HG03045 (cell line): ENCODE measurements at regions not wholly inside any gene's neighbourhood (a gene's known extent, or its start where the extent isn't known, plus 50 kb on each side); places are given as distances from the start of the nearest gene placed in this dataset.
"Not testable (repeated sequence)": the region's sequence is repeated elsewhere in the genome, so short reads cannot be mapped to it uniquely, and the experiment has no call there.

Experiments
- ATAC-seq: cut with Tn5 transposase; IDR thresholded peaks from one replicate; pipeline ENCODE4 v1.9.1; 2021; ENCODE audit warnings: mild to moderate bottlenecking, moderate library complexity; ENCODE audit not compliant: unreplicated experiment

GRCh38 chr15:62657501-62657900 is 385.0 kb upstream of the TPM1 start:
- not testable (repeated sequence) for ATAC-seq

- ATAC-seq = no peak
Observed at GRCh38 chr15:62658498-62658897, 384.0 kb upstream of the TPM1 start.

DNA sequence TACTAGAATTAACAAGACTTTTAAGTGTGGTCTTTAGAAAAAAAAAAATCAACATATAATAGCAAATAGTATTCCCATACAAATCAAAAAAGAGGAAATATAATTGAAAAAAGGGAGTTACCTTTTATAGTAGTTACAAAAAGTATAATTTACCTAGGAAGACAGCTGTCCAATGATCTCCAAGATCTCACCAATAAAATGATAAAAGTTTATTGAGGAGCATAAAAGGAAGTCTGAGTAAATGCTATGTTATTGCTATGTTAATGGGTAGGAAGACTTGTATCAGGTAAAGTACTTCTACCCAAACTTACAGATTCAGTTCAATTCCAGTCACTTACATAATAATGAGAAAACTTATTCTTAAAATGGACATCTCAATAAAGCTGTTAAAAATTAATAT is 379.0 kb upstream of the TPM1 start:
- ATAC-seq = no peak

DNA sequence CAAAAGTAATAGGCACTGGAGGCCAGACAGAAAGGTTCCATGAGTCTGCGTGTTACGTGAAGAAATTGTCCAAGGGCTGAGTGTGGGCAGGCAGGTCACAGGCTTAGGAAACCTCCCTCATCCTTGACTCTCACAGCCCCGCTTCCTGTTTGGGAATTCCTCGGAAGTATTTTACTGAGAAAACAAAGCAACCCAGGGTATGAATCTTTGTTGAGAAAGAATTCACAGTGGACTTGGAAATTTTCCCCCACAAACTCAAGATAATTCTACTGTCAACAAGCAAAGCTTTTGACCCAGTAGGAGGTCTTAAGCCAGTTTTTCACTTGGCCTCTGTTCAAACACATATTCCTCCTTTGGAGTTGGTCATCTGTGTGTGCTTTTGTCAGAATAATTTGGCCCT is 377.1 kb upstream of the TPM1 start:
- ATAC-seq = no peak

DNA sequence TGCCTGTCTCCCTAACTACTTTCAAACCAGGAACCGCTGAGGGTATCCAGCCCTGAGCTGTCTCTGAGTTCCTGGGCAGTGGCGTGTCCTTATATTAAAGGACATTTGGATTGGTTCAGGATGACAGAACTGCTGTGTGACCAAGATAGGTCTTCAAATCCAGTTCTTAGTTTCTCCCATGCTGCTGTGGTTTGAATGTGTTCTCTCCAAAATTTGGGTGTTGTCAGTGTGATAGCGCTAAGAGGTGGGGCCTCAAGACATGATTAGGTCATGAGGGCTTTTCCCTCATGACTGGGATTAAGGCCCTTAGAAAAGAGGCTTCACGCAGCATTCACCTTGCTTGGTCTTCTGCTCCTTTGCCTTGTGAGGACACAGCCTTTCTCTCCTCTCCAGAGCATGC is 376.5 kb upstream of the TPM1 start:
- ATAC-seq = no peak

DNA sequence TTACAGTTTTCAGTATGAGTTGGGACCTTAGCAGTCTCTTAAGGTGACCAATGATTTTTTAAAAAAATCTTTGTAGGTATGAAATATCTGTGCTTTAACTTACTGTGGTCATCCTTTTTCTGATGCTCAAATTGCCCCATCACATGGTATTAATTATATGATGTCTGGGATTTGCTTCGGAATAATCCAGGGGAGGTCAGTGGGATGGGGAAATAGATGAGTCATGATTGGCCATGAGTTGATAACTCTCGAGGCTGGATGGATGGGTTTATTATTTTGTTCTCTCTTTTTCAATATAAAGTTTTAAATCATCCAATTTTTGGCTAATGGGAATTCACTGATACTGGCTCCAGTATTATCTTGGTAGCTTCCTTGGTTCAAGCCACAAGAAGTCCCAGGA is 370.3 kb upstream of the TPM1 start:
- ATAC-seq = no peak

GRCh38 chr15:62676891-62677290 is 365.7 kb upstream of the TPM1 start:
- no peak for ATAC-seq

DNA sequence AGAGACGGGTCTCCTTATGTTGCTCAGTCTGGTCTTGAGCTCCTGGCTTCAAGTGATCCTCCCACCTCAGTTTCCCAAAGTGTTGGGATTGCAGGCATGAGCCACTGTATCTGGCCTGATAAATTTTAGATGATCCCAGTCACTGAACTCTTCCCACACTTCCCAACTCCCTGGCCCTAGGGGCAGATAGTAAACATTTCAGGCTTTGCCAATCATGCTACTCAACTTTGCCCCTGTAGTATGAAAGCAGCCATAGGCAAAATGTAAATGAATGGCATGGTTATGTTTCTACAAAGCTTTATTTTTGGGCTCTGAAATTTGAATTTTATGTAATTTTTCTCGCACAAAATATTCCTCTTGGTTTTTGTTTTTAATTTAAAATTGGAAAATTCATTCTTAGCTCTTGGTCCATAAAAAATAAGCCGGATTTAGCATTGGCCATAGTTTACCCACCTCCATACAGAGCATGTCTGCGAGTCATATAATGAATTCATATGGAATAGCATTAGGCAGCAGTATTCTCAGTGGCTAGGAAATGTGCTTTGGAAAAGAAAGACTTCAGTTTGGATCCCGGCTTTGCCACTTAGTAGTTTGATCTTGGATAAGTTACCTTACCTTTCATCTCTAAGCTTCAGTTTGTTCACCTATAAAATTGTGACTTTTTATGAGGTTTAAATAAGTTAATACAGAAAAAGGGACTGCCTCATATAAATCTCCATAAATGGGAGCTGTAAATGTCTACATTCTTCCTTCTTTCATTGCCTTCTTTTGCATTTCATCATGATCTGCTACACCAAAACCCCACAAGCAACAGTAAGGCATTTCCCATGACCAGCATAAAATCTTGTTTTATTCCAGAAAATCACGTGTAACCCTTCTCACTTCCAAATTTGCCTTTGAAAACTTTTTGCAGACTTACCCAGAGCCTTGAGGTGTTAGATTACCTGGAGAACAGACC is 360.3 kb upstream of the TPM1 start:
- no peak for ATAC-seq

GRCh38 chr15:62683192-62683591 is 359.4 kb upstream of the TPM1 start:
- not testable (repeated sequence) for ATAC-seq

DNA sequence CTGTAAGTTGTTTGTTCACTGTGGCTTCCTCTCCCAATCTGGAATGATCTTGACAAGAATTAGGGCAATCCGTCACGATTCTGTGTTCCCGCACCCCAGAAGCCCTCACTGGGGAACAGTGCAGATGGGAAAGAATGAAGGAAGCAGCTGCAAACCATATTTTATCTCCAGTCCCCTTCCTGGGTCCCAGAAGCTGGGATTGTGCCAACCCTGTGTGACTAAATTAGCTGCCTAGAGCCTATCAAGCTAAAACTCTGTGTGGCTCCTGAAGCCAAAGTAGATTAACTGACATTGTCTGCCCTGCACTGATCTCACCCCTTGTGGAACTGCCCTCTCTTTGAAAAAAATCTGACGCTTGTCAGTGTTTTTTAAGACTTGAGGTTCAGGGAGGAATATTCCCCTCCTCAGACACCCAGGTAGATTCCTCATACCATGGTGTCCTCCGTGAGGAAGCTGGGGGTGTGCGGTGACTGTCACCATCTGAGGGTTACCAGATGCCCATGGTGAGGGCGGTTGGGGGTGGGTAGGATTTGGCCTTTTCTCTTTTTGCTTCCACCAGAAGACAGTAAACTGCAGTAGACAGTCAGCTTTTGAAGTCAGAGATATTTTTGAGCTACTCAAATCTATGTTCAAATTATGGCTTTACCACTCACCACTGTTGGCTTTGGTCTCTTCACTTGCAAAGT is 358.3 kb upstream of the TPM1 start:
- ATAC-seq = no peak

DNA sequence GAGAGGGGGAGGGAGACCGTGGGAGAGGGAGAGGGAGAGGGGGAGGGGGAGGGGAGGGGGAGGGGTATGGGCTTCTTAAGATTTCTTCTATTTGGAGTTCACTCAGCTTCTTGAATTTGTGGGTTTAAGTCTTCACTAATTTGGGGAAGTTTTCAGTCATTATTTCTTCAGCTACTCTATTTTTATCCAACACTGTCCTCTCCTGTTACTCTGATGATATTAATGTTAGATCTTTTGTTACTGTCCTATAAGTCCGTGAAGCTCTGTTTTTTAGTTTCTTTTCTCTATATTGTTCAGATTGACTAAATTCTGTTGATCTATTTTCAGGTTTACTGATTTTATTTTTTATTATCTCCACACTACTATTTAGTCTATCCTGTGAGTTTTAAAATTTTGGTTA is 351.5 kb upstream of the TPM1 start:
- ATAC-seq = no peak

DNA sequence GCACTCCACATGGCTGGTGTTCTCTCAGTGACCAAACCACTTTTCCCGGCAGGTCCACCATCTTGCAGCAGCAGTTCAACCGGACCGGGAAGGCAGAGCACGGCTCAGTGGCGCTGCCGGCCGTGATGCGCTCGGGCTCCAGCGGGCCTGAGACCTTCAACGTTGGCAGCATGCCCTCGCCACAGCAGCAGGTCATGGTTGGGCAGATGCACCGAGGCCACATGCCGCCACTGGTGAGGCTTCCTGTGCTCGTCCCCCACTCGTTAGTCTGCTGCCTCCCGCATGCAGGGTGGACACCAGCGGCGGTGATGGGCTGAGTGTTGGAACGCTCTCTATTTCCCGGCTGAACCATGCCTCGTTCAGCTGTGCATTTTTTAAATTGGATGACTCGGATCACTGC is 344.9 kb upstream of the TPM1 start:
- ATAC-seq = no peak

DNA sequence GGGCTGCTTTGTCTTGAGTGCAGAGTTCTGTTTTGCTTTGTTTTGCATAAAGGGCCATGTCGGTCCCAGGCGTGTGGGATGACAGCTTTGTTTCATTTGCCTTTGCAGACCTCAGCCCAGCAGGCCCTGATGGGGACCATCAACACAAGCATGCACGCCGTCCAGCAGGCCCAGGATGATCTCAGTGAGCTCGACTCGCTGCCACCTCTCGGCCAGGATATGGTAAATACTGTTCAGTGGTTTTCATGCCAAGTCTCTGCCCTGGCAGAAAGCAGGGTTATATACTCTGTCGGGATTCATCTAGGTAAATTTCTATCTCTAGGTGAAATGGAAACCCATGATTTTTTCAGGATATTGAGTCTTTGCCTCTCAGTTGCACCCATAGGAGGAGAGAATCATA is 343.9 kb upstream of the TPM1 start:
- no peak for ATAC-seq

- ATAC-seq = no peak
Observed at GRCh38 chr15:62706317-62706716, 336.2 kb upstream of the TPM1 start.

DNA sequence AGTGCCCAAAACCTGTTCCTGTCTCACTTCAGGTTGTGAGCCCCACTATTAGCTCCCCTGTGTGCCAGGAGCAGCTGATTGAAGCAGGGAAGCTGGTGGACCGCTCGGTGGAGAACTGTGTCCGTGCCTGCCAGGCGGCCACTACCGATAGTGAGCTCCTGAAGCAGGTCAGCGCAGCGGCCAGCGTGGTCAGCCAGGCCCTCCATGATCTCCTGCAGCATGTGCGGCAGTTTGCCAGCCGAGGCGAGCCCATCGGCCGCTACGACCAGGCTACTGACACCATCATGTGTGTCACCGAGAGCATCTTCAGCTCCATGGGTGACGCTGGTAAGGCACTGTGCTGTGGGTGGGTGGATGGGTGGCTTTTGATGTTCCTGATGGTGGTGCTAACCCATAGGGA is 334.1 kb upstream of the TPM1 start:
- ATAC-seq = no peak

DNA sequence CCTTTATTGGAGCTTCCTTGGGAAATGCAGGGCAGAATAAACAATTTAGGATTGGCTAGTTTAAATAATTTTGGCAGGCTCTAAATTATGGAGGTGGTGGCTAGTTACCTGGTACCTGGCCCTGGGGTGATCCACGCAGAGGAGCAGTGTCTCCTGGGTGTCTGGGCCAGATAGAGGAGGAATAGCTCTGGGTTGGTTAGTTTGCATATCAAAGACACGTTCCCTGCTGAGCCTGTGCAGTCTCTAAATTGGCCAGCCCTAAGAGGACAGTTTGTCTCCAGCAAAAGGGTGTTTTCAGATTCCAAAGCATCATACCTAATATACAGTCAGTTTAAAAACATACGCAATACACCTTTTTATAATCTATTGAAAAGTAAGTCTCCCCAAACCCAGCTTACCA is 333.3 kb upstream of the TPM1 start:
- ATAC-seq = no peak

- no peak for ATAC-seq
Observed at GRCh38 chr15:62711691-62712454, 330.7 kb upstream of the TPM1 start.

- ATAC-seq = no peak
Observed at GRCh38 chr15:62712455-62712839, 330.1 kb upstream of the TPM1 start.

GRCh38 chr15:62715946-62716345 is 326.6 kb upstream of the TPM1 start:
- no peak for ATAC-seq

DNA sequence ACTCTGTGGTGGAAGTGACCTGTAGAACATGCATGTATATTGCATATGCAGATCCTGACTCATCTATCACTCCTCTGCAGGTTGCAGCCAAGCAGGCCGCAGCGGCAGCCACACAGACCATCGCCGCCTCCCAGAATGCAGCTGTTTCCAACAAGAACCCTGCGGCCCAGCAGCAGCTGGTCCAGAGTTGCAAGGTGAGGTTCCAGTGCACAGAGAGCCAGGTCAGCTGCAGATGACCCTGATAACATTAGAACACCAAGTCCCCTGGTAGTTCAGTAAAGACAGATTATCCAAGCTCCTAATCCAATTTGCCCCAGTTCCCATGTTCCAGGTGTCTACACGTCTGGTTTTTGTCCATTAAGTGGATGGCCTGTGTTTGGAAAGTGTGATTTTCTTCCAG is 325.1 kb upstream of the TPM1 start:
- no peak for ATAC-seq

GRCh38 chr15:62719316-62719715 is 323.2 kb upstream of the TPM1 start:
- ATAC-seq = no peak

DNA sequence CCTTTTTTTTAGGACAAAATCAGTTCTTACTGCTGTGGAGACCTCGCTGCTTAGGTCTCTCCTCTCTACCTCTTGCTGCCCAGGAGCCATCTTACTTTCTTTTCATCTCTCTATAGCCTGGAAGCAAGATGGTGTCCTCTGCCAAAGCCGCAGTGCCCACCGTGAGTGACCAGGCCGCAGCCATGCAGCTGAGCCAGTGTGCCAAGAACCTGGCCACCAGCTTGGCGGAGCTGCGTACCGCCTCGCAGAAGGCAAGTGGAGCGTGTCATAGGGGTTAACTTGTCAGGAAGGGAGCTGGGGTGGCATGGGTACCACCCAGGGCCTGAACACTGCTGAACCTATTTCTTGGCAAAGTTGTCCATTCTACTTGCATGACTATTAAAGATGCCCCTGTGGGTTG is 320.3 kb upstream of the TPM1 start:
- no peak for ATAC-seq
